Right lobe of liver (tissue), 4 donors: ENCODE measurements at regions not wholly inside any gene's neighbourhood (a gene's known extent, or its start where the extent isn't known, plus 50 kb on each side); places are given as distances from the start of the nearest gene placed in this dataset.

Experiments
- POLR2A ChIP-seq: fragments of 450-650 bp; IDR thresholded peaks from one replicate; pipeline ENCODE4 v1.6.1; 2017; ENCODE audit warnings: antibody characterized with exemption, mild to moderate bottlenecking
- TF ChIP-seq, protein P1 (sequence below), 4 donors: fragments of 200-600 bp in 3 of 4; fragments of 450-650 bp in 1 of 4; IDR thresholded peaks; one replicate each; pipeline versions ENCODE4 v1.5.1 to v1.8.0; 2016 to 2022; ENCODE audit warnings: antibody characterized with exemption in 4 of 4, mild to moderate bottlenecking in 2 of 4
- donor health status: DM: no; HTN: no; CAD: no.
- donor health status: DM: no; HTN: no; CAD: no.
- donor health status: DM: no; HTN: yes; CAD: no.

DNA sequence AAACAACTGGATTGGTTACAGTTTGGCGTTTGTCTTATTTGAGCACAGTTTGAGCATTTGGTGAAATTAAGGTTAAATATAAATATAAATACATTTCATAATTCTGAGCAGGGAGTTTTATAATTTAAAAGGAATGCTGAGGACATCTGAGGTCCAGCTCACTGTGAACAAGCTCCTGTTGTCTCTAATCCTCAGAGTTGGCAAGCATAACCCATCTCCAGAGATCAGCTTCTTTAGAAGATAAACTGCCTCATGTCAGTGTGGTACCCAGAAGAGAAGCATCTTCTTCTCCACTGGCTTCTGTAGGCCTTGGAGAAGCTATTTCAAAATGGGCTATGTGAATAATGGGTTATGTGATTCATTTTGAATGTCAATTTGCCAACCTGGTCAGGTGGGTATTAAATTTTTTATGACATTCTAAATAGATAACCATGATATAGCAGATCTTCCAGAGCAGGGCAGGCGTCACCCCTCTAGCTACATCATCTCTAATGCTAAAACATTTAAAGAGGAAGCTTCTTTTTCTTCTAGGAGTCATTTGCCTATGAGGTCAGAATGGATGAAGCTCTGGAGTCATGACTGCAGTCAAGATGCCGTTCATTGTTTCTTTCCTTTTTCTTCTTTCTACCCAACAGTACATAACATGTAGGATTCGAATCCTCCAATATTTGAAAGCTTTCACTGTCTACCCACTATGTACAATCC, 324.0 kb downstream of the RNF144A start:
- TF ChIP-seq POLR2A, result no peak
- TF ChIP-seq, protein P1, sequence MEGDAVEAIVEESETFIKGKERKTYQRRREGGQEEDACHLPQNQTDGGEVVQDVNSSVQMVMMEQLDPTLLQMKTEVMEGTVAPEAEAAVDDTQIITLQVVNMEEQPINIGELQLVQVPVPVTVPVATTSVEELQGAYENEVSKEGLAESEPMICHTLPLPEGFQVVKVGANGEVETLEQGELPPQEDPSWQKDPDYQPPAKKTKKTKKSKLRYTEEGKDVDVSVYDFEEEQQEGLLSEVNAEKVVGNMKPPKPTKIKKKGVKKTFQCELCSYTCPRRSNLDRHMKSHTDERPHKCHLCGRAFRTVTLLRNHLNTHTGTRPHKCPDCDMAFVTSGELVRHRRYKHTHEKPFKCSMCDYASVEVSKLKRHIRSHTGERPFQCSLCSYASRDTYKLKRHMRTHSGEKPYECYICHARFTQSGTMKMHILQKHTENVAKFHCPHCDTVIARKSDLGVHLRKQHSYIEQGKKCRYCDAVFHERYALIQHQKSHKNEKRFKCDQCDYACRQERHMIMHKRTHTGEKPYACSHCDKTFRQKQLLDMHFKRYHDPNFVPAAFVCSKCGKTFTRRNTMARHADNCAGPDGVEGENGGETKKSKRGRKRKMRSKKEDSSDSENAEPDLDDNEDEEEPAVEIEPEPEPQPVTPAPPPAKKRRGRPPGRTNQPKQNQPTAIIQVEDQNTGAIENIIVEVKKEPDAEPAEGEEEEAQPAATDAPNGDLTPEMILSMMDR (IDR thresholded peaks at IDR 0.05), result no peak
